Activated naive CD4-positive, alpha-beta T cell treated with anti-CD3 and anti-CD28 coated beads for 36 hours (primary cell): ENCODE measurements at regions not wholly inside any gene's neighbourhood (a gene's known extent, or its start where the extent isn't known, plus 50 kb on each side); places are given as distances from the start of the nearest gene placed in this dataset.

Experiments used
- CTCF ChIA-PET: fragments of 350-600 bp; sonication (Branson Sonifier 250); formaldehyde crosslinking; loops from one replicate; lab custom pipeline; 2021; ENCODE audit warnings: antibody characterized with exemption; lab: Charles Lee
- DNase-seq: peaks from one replicate; pipeline ENCODE4 v3.0.0-alpha.2; 2020
- H3K27ac Mint-ChIP-seq: one replicate; pipeline ENCODE4 v1.8.0; 2021; ENCODE audit warnings: mild to moderate bottlenecking, mixed read lengths
- H3K27me3 Mint-ChIP-seq: one replicate; pipeline ENCODE4 v1.8.0; 2021; ENCODE audit warnings: low read depth, mixed read lengths
- H3K36me3 Mint-ChIP-seq: one replicate; pipeline ENCODE4 v1.8.0; 2021; ENCODE audit warnings: low read depth, mixed read lengths
- H3K4me1 Mint-ChIP-seq: one replicate; pipeline ENCODE4 v1.8.0; 2021; ENCODE audit warnings: low read depth, mixed read lengths
- H3K4me3 Mint-ChIP-seq: one replicate; pipeline ENCODE4 v1.8.0; 2021; ENCODE audit warnings: mild to moderate bottlenecking, moderate library complexity, mixed read lengths
- H3K9me3 Mint-ChIP-seq: one replicate; pipeline ENCODE4 v1.8.0; 2021; ENCODE audit warnings: mixed read lengths
- intact Hi-C: fragments of 100-400 bp; cut with micrococcal nuclease; formaldehyde crosslinking; loops from one replicate; pipeline ENCODE4 v1.15.1; 2023

- H3K4me3 Mint-ChIP-seq = no peak overlapping the region
- no peaks in the 10 kb centered on the region for H3K36me3 Mint-ChIP-seq
- H3K27me3 Mint-ChIP-seq = no peaks in the 10 kb centered on the region
- DNase-seq = no peak
- no peaks in the 10 kb centered on the region for H3K4me1 Mint-ChIP-seq
- intact Hi-C loops = no loop called here
- CTCF ChIA-PET = no interaction called here
- no peak overlapping the region for H3K27ac Mint-ChIP-seq
- peaks cover 9% of the 10 kb centered on the region for H3K9me3 Mint-ChIP-seq
Observed at GRCh38 chr13:82833923-82834322, 1048.4 kb downstream of the SLITRK1 start.

- H3K4me3 Mint-ChIP-seq = no peak overlapping the region
- no peaks in the 10 kb centered on the region for H3K27me3 Mint-ChIP-seq
- H3K9me3 Mint-ChIP-seq = peaks cover 6% of the 10 kb centered on the region
- no peak for DNase-seq
- H3K27ac Mint-ChIP-seq = no peak overlapping the region
- intact Hi-C loops = no loop called here
- H3K4me1 Mint-ChIP-seq = no peaks in the 10 kb centered on the region
- H3K36me3 Mint-ChIP-seq = no peaks in the 10 kb centered on the region
- CTCF ChIA-PET = no interaction called here
Observed at GRCh38 chr13:82829040-82829439, 1053.2 kb downstream of the SLITRK1 start.

- DNase-seq = no peak
- Mint-ChIP-seq H3K36me3 (no peaks in the 10 kb centered on the region), H3K4me1 (no peaks in the 10 kb centered on the region), H3K27me3 (no peaks in the 10 kb centered on the region), H3K27ac (no peak overlapping the region), H3K4me3 (no peak overlapping the region), H3K9me3 (peaks cover 4% of the 10 kb centered on the region)
- CTCF ChIA-PET = no interaction called here
- intact Hi-C loops = no loop called here
Observed at GRCh38 chr13:82827724-82828123, 1054.5 kb downstream of the SLITRK1 start.

- H3K36me3 Mint-ChIP-seq = no peaks in the 10 kb centered on the region
- no peaks in the 10 kb centered on the region for H3K4me1 Mint-ChIP-seq
- H3K27me3 Mint-ChIP-seq = no peaks in the 10 kb centered on the region
- no peak for DNase-seq
- CTCF ChIA-PET = no interaction called here
- H3K4me3 Mint-ChIP-seq = no peak overlapping the region
- peaks cover 4% of the 10 kb centered on the region for H3K9me3 Mint-ChIP-seq
- no peak overlapping the region for H3K27ac Mint-ChIP-seq
- intact Hi-C loops = no loop called here
Observed at GRCh38 chr13:82822935-82823334, 1059.3 kb downstream of the SLITRK1 start.

- peaks cover 14% of the 10 kb centered on the region for H3K9me3 Mint-ChIP-seq
- DNase-seq = no peak
- intact Hi-C loops = no loop called here
- CTCF ChIA-PET = no interaction called here
- H3K27ac Mint-ChIP-seq = no peak overlapping the region
- H3K4me3 Mint-ChIP-seq = no peak overlapping the region
- H3K27me3 Mint-ChIP-seq = no peaks in the 10 kb centered on the region
- H3K36me3 Mint-ChIP-seq = no peaks in the 10 kb centered on the region
- H3K4me1 Mint-ChIP-seq = no peaks in the 10 kb centered on the region
Observed at GRCh38 chr13:82817133-82817532, 1065.1 kb downstream of the SLITRK1 start.

GRCh38 chr13:82815791-82816190 is 1066.5 kb downstream of the SLITRK1 start:
- no peak overlapping the region for H3K4me3 Mint-ChIP-seq
- H3K9me3 Mint-ChIP-seq = peaks cover 20% of the 10 kb centered on the region
- CTCF ChIA-PET = no interaction called here
- no peak overlapping the region for H3K27ac Mint-ChIP-seq
- intact Hi-C loops = no loop called here
- no peaks in the 10 kb centered on the region for H3K36me3 Mint-ChIP-seq
- H3K4me1 Mint-ChIP-seq = no peaks in the 10 kb centered on the region
- DNase-seq = no peak
- H3K27me3 Mint-ChIP-seq = no peaks in the 10 kb centered on the region

- no peak for DNase-seq
- Mint-ChIP-seq H3K4me3 (no peak overlapping the region), H3K27me3 (no peaks in the 10 kb centered on the region), H3K4me1 (no peaks in the 10 kb centered on the region), H3K36me3 (no peaks in the 10 kb centered on the region), H3K9me3 (peaks cover 4% of the 10 kb centered on the region), H3K27ac (no peak overlapping the region)
- CTCF ChIA-PET = no interaction called here
- intact Hi-C loops = no loop called here
Observed at GRCh38 chr13:82803341-82803740, 1078.9 kb downstream of the SLITRK1 start.

- Mint-ChIP-seq H3K4me1 (no peaks in the 10 kb centered on the region), H3K4me3 (no peak overlapping the region), H3K36me3 (no peaks in the 10 kb centered on the region), H3K27me3 (no peaks in the 10 kb centered on the region), H3K9me3 (peaks cover 4% of the 10 kb centered on the region), H3K27ac (no peak overlapping the region)
- DNase-seq = no peak
- intact Hi-C loops = no loop called here
- CTCF ChIA-PET = no interaction called here
Observed at GRCh38 chr13:82802528-82802927, 1079.7 kb downstream of the SLITRK1 start.

- H3K27me3 Mint-ChIP-seq = no peaks in the 10 kb centered on the region
- no peaks in the 10 kb centered on the region for H3K4me1 Mint-ChIP-seq
- no peaks in the 10 kb centered on the region for H3K36me3 Mint-ChIP-seq
- H3K4me3 Mint-ChIP-seq = no peak overlapping the region
- intact Hi-C loops = no loop called here
- CTCF ChIA-PET = no interaction called here
- no peak for DNase-seq
- no peaks in the 10 kb centered on the region for H3K9me3 Mint-ChIP-seq
- no peak overlapping the region for H3K27ac Mint-ChIP-seq
Observed at GRCh38 chr13:82800391-82800790, 1081.9 kb downstream of the SLITRK1 start.

GRCh38 chr13:82797876-82798275 is 1084.4 kb downstream of the SLITRK1 start:
- CTCF ChIA-PET = no interaction called here
- Mint-ChIP-seq H3K27ac (no peak overlapping the region), H3K9me3 (no peaks in the 10 kb centered on the region), H3K27me3 (no peaks in the 10 kb centered on the region), H3K4me1 (no peaks in the 10 kb centered on the region), H3K36me3 (no peaks in the 10 kb centered on the region), H3K4me3 (no peak overlapping the region)
- no peak for DNase-seq
- intact Hi-C loops = no loop called here

GRCh38 chr13:82791035-82791434 is 1091.2 kb downstream of the SLITRK1 start:
- no peak for DNase-seq
- Mint-ChIP-seq H3K4me1 (no peaks in the 10 kb centered on the region), H3K27me3 (no peaks in the 10 kb centered on the region), H3K27ac (no peak overlapping the region), H3K36me3 (no peaks in the 10 kb centered on the region), H3K4me3 (no peak overlapping the region), H3K9me3 (no peaks in the 10 kb centered on the region)
- intact Hi-C loops = no loop called here
- CTCF ChIA-PET = no interaction called here

- Mint-ChIP-seq H3K4me3 (no peak overlapping the region), H3K4me1 (no peaks in the 10 kb centered on the region), H3K27me3 (no peaks in the 10 kb centered on the region), H3K27ac (no peak overlapping the region), H3K9me3 (no peaks in the 10 kb centered on the region), H3K36me3 (no peaks in the 10 kb centered on the region)
- intact Hi-C loops = no loop called here
- CTCF ChIA-PET = interaction anchor here (0.6 kb wide), 1 partner anchor 13 kb away, joined by 3 read pairs; no protein-coding TSS in a partner anchor
- DNase-seq = no peak
Observed at GRCh38 chr13:82772816-82773215, 1109.5 kb downstream of the SLITRK1 start.

GRCh38 chr13:82766732-82767321 is 1115.4 kb downstream of the SLITRK1 start:
- Mint-ChIP-seq H3K27me3 (no peaks in the 10 kb centered on the region), H3K4me3 (no peak overlapping the region), H3K36me3 (no peaks in the 10 kb centered on the region), H3K9me3 (peaks cover 9% of the 10 kb centered on the region), H3K4me1 (no peaks in the 10 kb centered on the region), H3K27ac (no peak overlapping the region)
- CTCF ChIA-PET = no interaction called here
- DNase-seq = no peak
- intact Hi-C loops = no loop called here
